ENCODE measurements at regions not wholly inside any gene's neighbourhood (a gene's known extent, or its start where the extent isn't known, plus 50 kb on each side); places are given as distances from the start of the nearest gene placed in this dataset.

- intact Hi-C loops (cut with DNase I; ENCODE audit: low total_unique reads): no loop called here
- DNase-seq: no peak
- no peaks in the 10 kb centered on the region for H3K36me3 ChIP-seq
- in situ Hi-C loops (cut with MboI; ENCODE audit: low pct_ligation_motif_present in 1 of 4, low pct_unique_long_range_greater_than_20kb in 1 of 4, low sequenced_read_pairs in 3 of 4): no loop called here
- H3K27ac ChIP-seq: no peak overlapping the region
- no peak overlapping the region for H3K4me3 ChIP-seq
- H3K27me3 ChIP-seq: no peaks in the 10 kb centered on the region
- WGBS, 2 donors (ENCODE audit: low coverage in 1 of 2): 86 to 96% methylated on average over 4 to 6 of the region's 6 CpGs
- TF ChIP-seq POLR2A (IDR thresholded peaks at IDR 0.05): no peak
- no peak for TF ChIP-seq POLR2AphosphoS5 (IDR thresholded peaks at IDR 0.05)
- TF ChIP-seq EP300 (IDR thresholded peaks at IDR 0.05; ENCODE audit: low read depth): no peak
- TF ChIP-seq CTCF (IDR thresholded peaks at IDR 0.05): no peak
- H3K9me3 ChIP-seq: no peaks in the 10 kb centered on the region
- H3K4me1 ChIP-seq: no peaks in the 10 kb centered on the region
Observed at GRCh38 chr18:34386803-34387202, 162.1 kb upstream of the NOL4 start.

- in situ Hi-C loops (cut with MboI; ENCODE audit: low pct_ligation_motif_present in 1 of 4, low pct_unique_long_range_greater_than_20kb in 1 of 4, low sequenced_read_pairs in 3 of 4): no loop called here
- H3K4me3 ChIP-seq: no peak overlapping the region
- no peak for DNase-seq
- no peaks in the 10 kb centered on the region for H3K36me3 ChIP-seq
- no peaks in the 10 kb centered on the region for H3K27me3 ChIP-seq
- no peaks in the 10 kb centered on the region for H3K9me3 ChIP-seq
- no peak overlapping the region for H3K27ac ChIP-seq
- intact Hi-C loops (cut with DNase I; ENCODE audit: low total_unique reads): no loop called here
- TF ChIP-seq POLR2A (IDR thresholded peaks at IDR 0.05): no peak
- TF ChIP-seq CTCF (IDR thresholded peaks at IDR 0.05): no peak
- no peak for TF ChIP-seq POLR2AphosphoS5 (IDR thresholded peaks at IDR 0.05)
- TF ChIP-seq EP300 (IDR thresholded peaks at IDR 0.05; ENCODE audit: low read depth): no peak
- no peaks in the 10 kb centered on the region for H3K4me1 ChIP-seq
- 49 to 60% methylated on average over 2 of the region's 2 CpGs for WGBS, 2 donors (ENCODE audit: low coverage in 1 of 2)
Observed at GRCh38 chr18:34397286-34397896, 172.7 kb upstream of the NOL4 start.

GRCh38 chr18:34399892-34400291, 175.2 kb upstream of the NOL4 start:
- WGBS, 2 donors (ENCODE audit: low coverage in 1 of 2): 72 to 88% methylated on average over 3 of the region's 3 CpGs
- Histone ChIP-seq H3K4me1 (no peaks in the 10 kb centered on the region), H3K27me3 (no peaks in the 10 kb centered on the region), H3K27ac (no peak overlapping the region), H3K36me3 (no peaks in the 10 kb centered on the region), H3K9me3 (no peaks in the 10 kb centered on the region), H3K4me3 (no peak overlapping the region)
- intact Hi-C loops (cut with DNase I; ENCODE audit: low total_unique reads): no loop called here
- in situ Hi-C loops (cut with MboI; ENCODE audit: low pct_ligation_motif_present in 1 of 4, low pct_unique_long_range_greater_than_20kb in 1 of 4, low sequenced_read_pairs in 3 of 4): no loop called here
- no peak for DNase-seq
- no peak for TF ChIP-seq EP300 (IDR thresholded peaks at IDR 0.05; ENCODE audit: low read depth)
- TF ChIP-seq POLR2AphosphoS5 (IDR thresholded peaks at IDR 0.05): no peak
- no peak for TF ChIP-seq CTCF (IDR thresholded peaks at IDR 0.05)
- TF ChIP-seq POLR2A (IDR thresholded peaks at IDR 0.05): no peak

GRCh38 chr18:34400834-34401233, 176.1 kb upstream of the NOL4 start:
- Histone ChIP-seq H3K27ac (no peak overlapping the region), H3K4me3 (no peak overlapping the region), H3K9me3 (no peaks in the 10 kb centered on the region), H3K27me3 (no peaks in the 10 kb centered on the region), H3K4me1 (no peaks in the 10 kb centered on the region), H3K36me3 (no peaks in the 10 kb centered on the region)
- no peak for DNase-seq
- WGBS, 2 donors (ENCODE audit: low coverage in 1 of 2): 66 to 73% methylated on average over 1 of the region's 1 CpG
- in situ Hi-C loops (cut with MboI; ENCODE audit: low pct_ligation_motif_present in 1 of 4, low pct_unique_long_range_greater_than_20kb in 1 of 4, low sequenced_read_pairs in 3 of 4): no loop called here
- TF ChIP-seq EP300 (IDR thresholded peaks at IDR 0.05; ENCODE audit: low read depth): no peak
- no peak for TF ChIP-seq POLR2AphosphoS5 (IDR thresholded peaks at IDR 0.05)
- TF ChIP-seq POLR2A (IDR thresholded peaks at IDR 0.05): no peak
- no peak for TF ChIP-seq CTCF (IDR thresholded peaks at IDR 0.05)
- intact Hi-C loops (cut with DNase I; ENCODE audit: low total_unique reads): no loop called here
